ENCODE measurements at regions not wholly inside any gene's neighbourhood (a gene's known extent, or its start where the extent isn't known, plus 50 kb on each side); places are given as distances from the start of the nearest gene placed in this dataset.

DNA sequence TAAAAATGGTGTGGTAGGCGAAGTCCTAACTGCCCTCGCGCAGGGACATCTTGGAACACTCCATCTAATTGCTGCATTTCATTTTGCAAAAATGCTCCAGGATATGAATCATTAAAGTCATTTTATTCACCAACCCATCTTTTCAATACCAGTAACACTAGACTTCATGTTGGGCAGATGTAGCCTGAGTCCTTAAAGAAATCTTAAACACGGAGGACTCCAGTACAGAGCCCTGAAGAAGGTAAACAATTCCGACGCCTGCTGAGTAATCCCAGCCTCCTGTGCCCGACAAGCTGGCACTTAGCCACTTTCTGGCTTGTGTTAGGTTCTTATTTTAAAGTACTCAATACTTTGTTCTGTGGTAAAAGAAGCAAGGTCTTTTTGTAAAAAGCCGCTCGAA lies 58.0 kb upstream of the IRS2 start:
- Histone ChIP-seq H3K27me3 (ENCODE audit: control insufficient read depth, insufficient read depth, low read length, poor library complexity, severe bottlenecking) (no peaks in the 10 kb centered on the region), H3K4me1 (ENCODE audit: control insufficient read depth, insufficient read depth, low read length) (no peaks in the 10 kb centered on the region), H3K36me3 (ENCODE audit: control insufficient read depth, insufficient read depth, low read length) (no peaks in the 10 kb centered on the region), H3K27ac (ENCODE audit: low read depth, low read length) (no peak overlapping the region), H3K4me3 (ENCODE audit: low read length) (no peak overlapping the region), H3K9me3 (ENCODE audit: control insufficient read depth, low read length) (no peaks in the 10 kb centered on the region), H3K9ac (ENCODE audit: extremely low read depth, low read length, poor library complexity, severe bottlenecking) (no peak overlapping the region)
- Mint-ChIP-seq H3K36me3 (ENCODE audit: low read depth) (no peaks in the 10 kb centered on the region), H3K4me3 (no peak overlapping the region), H3K27me3 (ENCODE audit: insufficient read depth) (no peaks in the 10 kb centered on the region), H3K4me1 (peaks cover 6% of the 10 kb centered on the region), H3K27ac (no peak overlapping the region), H3K9me3 (no peaks in the 10 kb centered on the region)
- TF ChIP-seq, protein P1, sequence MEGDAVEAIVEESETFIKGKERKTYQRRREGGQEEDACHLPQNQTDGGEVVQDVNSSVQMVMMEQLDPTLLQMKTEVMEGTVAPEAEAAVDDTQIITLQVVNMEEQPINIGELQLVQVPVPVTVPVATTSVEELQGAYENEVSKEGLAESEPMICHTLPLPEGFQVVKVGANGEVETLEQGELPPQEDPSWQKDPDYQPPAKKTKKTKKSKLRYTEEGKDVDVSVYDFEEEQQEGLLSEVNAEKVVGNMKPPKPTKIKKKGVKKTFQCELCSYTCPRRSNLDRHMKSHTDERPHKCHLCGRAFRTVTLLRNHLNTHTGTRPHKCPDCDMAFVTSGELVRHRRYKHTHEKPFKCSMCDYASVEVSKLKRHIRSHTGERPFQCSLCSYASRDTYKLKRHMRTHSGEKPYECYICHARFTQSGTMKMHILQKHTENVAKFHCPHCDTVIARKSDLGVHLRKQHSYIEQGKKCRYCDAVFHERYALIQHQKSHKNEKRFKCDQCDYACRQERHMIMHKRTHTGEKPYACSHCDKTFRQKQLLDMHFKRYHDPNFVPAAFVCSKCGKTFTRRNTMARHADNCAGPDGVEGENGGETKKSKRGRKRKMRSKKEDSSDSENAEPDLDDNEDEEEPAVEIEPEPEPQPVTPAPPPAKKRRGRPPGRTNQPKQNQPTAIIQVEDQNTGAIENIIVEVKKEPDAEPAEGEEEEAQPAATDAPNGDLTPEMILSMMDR (conservative IDR thresholded peaks at IDR 0.05) = no peak
- 91 to 92% methylated on average over 6 to 9 of the region's 9 CpGs for WGBS, 2 experiments (ENCODE audit: insufficient coverage in 1 of 2, insufficient read length in 1 of 2)
- DNase-seq = no peak

DNA sequence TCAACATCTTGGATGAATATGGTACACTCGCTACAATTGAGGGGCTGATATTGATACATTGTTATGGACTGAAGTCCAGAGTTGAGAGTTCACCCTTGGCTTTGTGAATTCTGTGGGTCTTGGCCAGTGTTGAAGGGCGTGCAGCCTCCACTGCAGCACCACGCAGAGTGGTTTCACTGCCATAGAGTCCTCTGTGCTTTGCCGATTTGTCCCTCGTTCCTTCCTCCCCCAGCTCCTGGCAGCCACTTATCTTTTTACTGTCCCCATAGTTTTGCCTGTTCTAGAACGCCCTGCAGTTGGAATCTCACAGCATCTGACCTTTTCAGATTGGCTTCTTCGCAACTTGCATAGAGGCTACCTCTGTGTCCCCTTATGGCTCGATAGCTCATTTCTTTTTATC lies 57.3 kb upstream of the IRS2 start:
- 92 to 95% methylated on average over 4 to 8 of the region's 8 CpGs for WGBS, 2 experiments (ENCODE audit: insufficient coverage in 1 of 2, insufficient read length in 1 of 2)
- H3K4me3 ChIP-seq (ENCODE audit: low read length) = no peak overlapping the region
- TF ChIP-seq, protein P1 (conservative IDR thresholded peaks at IDR 0.05) = no peak
- no peak overlapping the region for H3K9ac ChIP-seq (ENCODE audit: extremely low read depth, low read length, poor library complexity, severe bottlenecking)
- Mint-ChIP-seq H3K4me3 (no peak overlapping the region), H3K27ac (no peak overlapping the region), H3K4me1 (peaks cover 6% of the 10 kb centered on the region), H3K36me3 (ENCODE audit: low read depth) (no peaks in the 10 kb centered on the region), H3K9me3 (no peaks in the 10 kb centered on the region), H3K27me3 (ENCODE audit: insufficient read depth) (no peaks in the 10 kb centered on the region)
- H3K36me3 ChIP-seq (ENCODE audit: control insufficient read depth, insufficient read depth, low read length) = no peaks in the 10 kb centered on the region
- H3K27ac ChIP-seq (ENCODE audit: low read depth, low read length) = no peak overlapping the region
- no peaks in the 10 kb centered on the region for H3K4me1 ChIP-seq (ENCODE audit: control insufficient read depth, insufficient read depth, low read length)
- DNase-seq = no peak
- H3K9me3 ChIP-seq (ENCODE audit: control insufficient read depth, low read length) = no peaks in the 10 kb centered on the region
- H3K27me3 ChIP-seq (ENCODE audit: control insufficient read depth, insufficient read depth, low read length, poor library complexity, severe bottlenecking) = no peaks in the 10 kb centered on the region

DNA sequence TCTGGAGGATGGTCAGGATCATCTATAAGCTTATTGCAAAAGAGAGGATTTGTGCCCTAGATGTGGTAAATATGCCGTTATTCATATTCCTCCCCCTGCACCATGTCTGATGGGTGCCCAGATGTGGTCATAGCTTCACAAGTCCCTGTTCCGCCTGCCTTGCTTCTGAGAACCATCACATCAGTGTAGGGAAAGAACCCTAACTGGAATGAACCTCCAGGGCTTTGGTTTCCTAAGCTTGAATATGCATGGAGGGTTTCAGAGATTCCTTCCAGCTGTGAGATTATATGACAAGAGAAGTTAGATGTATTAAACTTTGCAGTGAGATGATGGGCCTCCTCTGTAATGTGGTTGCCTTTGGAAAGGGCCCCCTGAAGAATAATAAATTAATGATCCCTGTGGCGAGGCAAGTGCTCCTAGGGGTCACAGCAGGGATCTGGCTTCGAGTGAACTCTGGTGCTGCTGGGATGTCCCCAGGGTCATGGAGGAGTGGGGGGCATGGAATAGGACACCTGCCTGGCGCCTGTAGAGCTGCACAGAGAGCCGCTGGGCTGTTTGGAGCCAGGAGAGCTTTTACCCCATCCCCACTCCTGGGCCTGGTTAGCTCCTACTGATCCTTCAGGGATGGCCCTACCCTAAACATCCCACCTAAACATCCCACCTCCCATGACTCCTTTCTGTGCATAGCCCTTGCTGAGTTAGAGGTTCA lies 56.0 kb upstream of the IRS2 start:
- no peaks in the 10 kb centered on the region for H3K9me3 Mint-ChIP-seq
- no peak overlapping the region for H3K27ac Mint-ChIP-seq
- Histone ChIP-seq H3K27me3 (ENCODE audit: control insufficient read depth, insufficient read depth, low read length, poor library complexity, severe bottlenecking) (no peaks in the 10 kb centered on the region), H3K27ac (ENCODE audit: low read depth, low read length) (no peak overlapping the region), H3K4me3 (ENCODE audit: low read length) (no peak overlapping the region), H3K9ac (ENCODE audit: extremely low read depth, low read length, poor library complexity, severe bottlenecking) (no peak overlapping the region), H3K36me3 (ENCODE audit: control insufficient read depth, insufficient read depth, low read length) (no peaks in the 10 kb centered on the region), H3K4me1 (ENCODE audit: control insufficient read depth, insufficient read depth, low read length) (no peaks in the 10 kb centered on the region), H3K9me3 (ENCODE audit: control insufficient read depth, low read length) (no peaks in the 10 kb centered on the region)
- peaks cover 6% of the 10 kb centered on the region for H3K4me1 Mint-ChIP-seq
- DNase-seq = no peak
- H3K4me3 Mint-ChIP-seq = no peak overlapping the region
- H3K36me3 Mint-ChIP-seq (ENCODE audit: low read depth) = no peaks in the 10 kb centered on the region
- TF ChIP-seq, protein P1 (conservative IDR thresholded peaks at IDR 0.05) = no peak
- WGBS, 2 experiments (ENCODE audit: insufficient coverage in 1 of 2, insufficient read length in 1 of 2) = 91 to 100% methylated on average over 1 to 6 of the region's 6 CpGs
- no peaks in the 10 kb centered on the region for H3K27me3 Mint-ChIP-seq (ENCODE audit: insufficient read depth)
